Progenitor cell of endocrine pancreas (in vitro differentiated cells): ENCODE measurements at regions not wholly inside any gene's neighbourhood (a gene's known extent, or its start where the extent isn't known, plus 50 kb on each side); places are given as distances from the start of the nearest gene placed in this dataset.

Source experiments
- DNase-seq: peaks from one replicate; pipeline ENCODE4 v3.0.0; 2021; ENCODE audit warnings: low spot score; ENCODE audit not compliant: unreplicated experiment
- H3K27ac Mint-ChIP-seq: 2 replicates; pipeline ENCODE4 v1.8.0; 2021; ENCODE audit warnings: mild to moderate bottlenecking, moderate library complexity, mixed read lengths
- H3K27me3 Mint-ChIP-seq: 2 replicates; pipeline ENCODE4 v1.8.0; 2021; ENCODE audit warnings: mixed read lengths
- H3K36me3 Mint-ChIP-seq: 2 replicates; pipeline ENCODE4 v1.8.0; 2022; ENCODE audit warnings: mixed read lengths; ENCODE audit not compliant: insufficient read depth
- H3K4me1 Mint-ChIP-seq: 2 replicates; pipeline ENCODE4 v1.8.0; 2021; ENCODE audit warnings: low read depth, mixed read lengths
- H3K4me3 Mint-ChIP-seq: 2 replicates; pipeline ENCODE4 v1.8.0; 2021; ENCODE audit warnings: low read depth, mild to moderate bottlenecking, moderate library complexity, mixed read lengths
- H3K9me3 Mint-ChIP-seq: 2 replicates; pipeline ENCODE4 v1.8.0; 2021; ENCODE audit warnings: low read depth, mixed read lengths
- CTCF ChIP-seq: fragments of 200-600 bp; sonication (generic); IDR thresholded peaks from one replicate; pipeline ENCODE4 v1.5.0; 2021; ENCODE audit warnings: antibody characterized with exemption, mild to moderate bottlenecking; ENCODE audit not compliant: unreplicated experiment

GRCh38 chr18:43757273-43757672 lies 480.0 kb upstream of the SYT4 start:
- H3K27ac Mint-ChIP-seq, result no peak overlapping the region
- H3K9me3 Mint-ChIP-seq, result peaks cover 5% of the 10 kb centered on the region
- no peak for TF ChIP-seq CTCF
- peaks cover 10% of the 10 kb centered on the region for H3K4me1 Mint-ChIP-seq
- H3K4me3 Mint-ChIP-seq, result no peak overlapping the region
- DNase-seq, result no peak
- H3K36me3 Mint-ChIP-seq, result no peaks in the 10 kb centered on the region
- no peaks in the 10 kb centered on the region for H3K27me3 Mint-ChIP-seq

- H3K4me3 Mint-ChIP-seq, result no peak overlapping the region
- DNase-seq, result no peak
- H3K9me3 Mint-ChIP-seq, result peaks cover 3% of the 10 kb centered on the region
- H3K27ac Mint-ChIP-seq, result no peak overlapping the region
- TF ChIP-seq CTCF, result no peak
- no peaks in the 10 kb centered on the region for H3K36me3 Mint-ChIP-seq
- no peaks in the 10 kb centered on the region for H3K27me3 Mint-ChIP-seq
- peaks cover 10% of the 10 kb centered on the region for H3K4me1 Mint-ChIP-seq
Measured at GRCh38 chr18:43758734-43759133, 481.4 kb upstream of the SYT4 start.

GRCh38 chr18:43760010-43760409 lies 482.7 kb upstream of the SYT4 start:
- H3K27ac Mint-ChIP-seq, result no peak overlapping the region
- no peak overlapping the region for H3K4me3 Mint-ChIP-seq
- TF ChIP-seq CTCF, result no peak
- no peaks in the 10 kb centered on the region for H3K36me3 Mint-ChIP-seq
- H3K9me3 Mint-ChIP-seq, result peaks cover 3% of the 10 kb centered on the region
- no peaks in the 10 kb centered on the region for H3K27me3 Mint-ChIP-seq
- DNase-seq, result no peak
- peaks cover 10% of the 10 kb centered on the region for H3K4me1 Mint-ChIP-seq

GRCh38 chr18:43772907-43773306 lies 495.6 kb upstream of the SYT4 start:
- Mint-ChIP-seq H3K27ac (no peak overlapping the region), H3K4me1 (peaks cover 13% of the 10 kb centered on the region), H3K4me3 (no peak overlapping the region), H3K36me3 (no peaks in the 10 kb centered on the region), H3K9me3 (peaks cover 17% of the 10 kb centered on the region), H3K27me3 (no peaks in the 10 kb centered on the region)
- TF ChIP-seq CTCF, result peak; percentile 16
- DNase-seq, result no peak

GRCh38 chr18:43774497-43774896 lies 497.2 kb upstream of the SYT4 start:
- TF ChIP-seq CTCF, result no peak
- Mint-ChIP-seq H3K4me3 (no peak overlapping the region), H3K4me1 (peaks cover 13% of the 10 kb centered on the region), H3K27me3 (no peaks in the 10 kb centered on the region), H3K36me3 (no peaks in the 10 kb centered on the region), H3K27ac (no peak overlapping the region), H3K9me3 (peaks cover 6% of the 10 kb centered on the region)
- no peak for DNase-seq
